NCI-H1436 treated with DMSO at 0.1 percent for 48 hours (cell line): ENCODE measurements at regions not wholly inside any gene's neighbourhood (a gene's known extent, or its start where the extent isn't known, plus 50 kb on each side); places are given as distances from the start of the nearest gene placed in this dataset.
"Not testable (repeated sequence)": the region's sequence is repeated elsewhere in the genome, so short reads cannot be mapped to it uniquely, and the experiment has no call there.

ENCODE experiments used
- DNase-seq: peaks from one replicate; lab custom pipeline; 2025; lab: John Stamatoyannopoulos, UW

- DNase-seq, result no peak
Observed at GRCh38 chr5:124179819-124180218, 566.6 kb downstream of the ZNF608 start.

GRCh38 chr5:124178050-124178449, 568.4 kb downstream of the ZNF608 start:
- no peak for DNase-seq

- DNase-seq, result no peak
Observed at GRCh38 chr5:124176692-124177091, 569.7 kb downstream of the ZNF608 start.

GRCh38 chr5:124173386-124173785, 573.1 kb downstream of the ZNF608 start:
- no peak for DNase-seq

GRCh38 chr5:124172389-124173003, 573.9 kb downstream of the ZNF608 start:
- no peak for DNase-seq

GRCh38 chr5:124168093-124168492, 578.3 kb downstream of the ZNF608 start:
- not testable (repeated sequence) for DNase-seq

- DNase-seq, result peak; percentile 49
Observed at GRCh38 chr5:124162767-124163532, 583.5 kb downstream of the ZNF608 start.

- DNase-seq, result no peak
Observed at GRCh38 chr5:124161266-124161665, 585.2 kb downstream of the ZNF608 start.

- DNase-seq, result no peak
Observed at GRCh38 chr5:124160265-124160664, 586.2 kb downstream of the ZNF608 start.

GRCh38 chr5:124157320-124157719, 589.1 kb downstream of the ZNF608 start:
- no peak for DNase-seq

- DNase-seq, result no peak
Observed at GRCh38 chr5:124156415-124156996, 589.9 kb downstream of the ZNF608 start.

GRCh38 chr5:124154714-124155113, 591.7 kb downstream of the ZNF608 start:
- no peak for DNase-seq

- DNase-seq, result no peak
Observed at GRCh38 chr5:124153588-124153987, 592.9 kb downstream of the ZNF608 start.

GRCh38 chr5:124148574-124148973, 597.9 kb downstream of the ZNF608 start:
- no peak for DNase-seq

GRCh38 chr5:124140060-124140459, 606.4 kb downstream of the ZNF608 start:
- no peak for DNase-seq

- no peak for DNase-seq
Observed at GRCh38 chr5:124139477-124139876, 607.0 kb downstream of the ZNF608 start.

GRCh38 chr5:124136609-124137008, 609.8 kb downstream of the ZNF608 start:
- DNase-seq, result no peak

- no peak for DNase-seq
Observed at GRCh38 chr5:124134941-124135340, 611.5 kb downstream of the ZNF608 start.

- no peak for DNase-seq
Observed at GRCh38 chr5:124133406-124133805, 613.0 kb downstream of the ZNF608 start.

- DNase-seq, result no peak
Observed at GRCh38 chr5:124132843-124133242, 613.6 kb downstream of the ZNF608 start.

GRCh38 chr5:124131466-124131865, 615.0 kb downstream of the ZNF608 start:
- peak; percentile 66 for DNase-seq

- DNase-seq, result no peak
Observed at GRCh38 chr5:124130816-124131215, 615.6 kb downstream of the ZNF608 start.

- DNase-seq, result no peak
Observed at GRCh38 chr5:124128867-124129266, 616.9 kb downstream of the CSNK1G3 start.
